ENCODE measurements at regions not wholly inside any gene's neighbourhood (a gene's known extent, or its start where the extent isn't known, plus 50 kb on each side); places are given as distances from the start of the nearest gene placed in this dataset.

DNA sequence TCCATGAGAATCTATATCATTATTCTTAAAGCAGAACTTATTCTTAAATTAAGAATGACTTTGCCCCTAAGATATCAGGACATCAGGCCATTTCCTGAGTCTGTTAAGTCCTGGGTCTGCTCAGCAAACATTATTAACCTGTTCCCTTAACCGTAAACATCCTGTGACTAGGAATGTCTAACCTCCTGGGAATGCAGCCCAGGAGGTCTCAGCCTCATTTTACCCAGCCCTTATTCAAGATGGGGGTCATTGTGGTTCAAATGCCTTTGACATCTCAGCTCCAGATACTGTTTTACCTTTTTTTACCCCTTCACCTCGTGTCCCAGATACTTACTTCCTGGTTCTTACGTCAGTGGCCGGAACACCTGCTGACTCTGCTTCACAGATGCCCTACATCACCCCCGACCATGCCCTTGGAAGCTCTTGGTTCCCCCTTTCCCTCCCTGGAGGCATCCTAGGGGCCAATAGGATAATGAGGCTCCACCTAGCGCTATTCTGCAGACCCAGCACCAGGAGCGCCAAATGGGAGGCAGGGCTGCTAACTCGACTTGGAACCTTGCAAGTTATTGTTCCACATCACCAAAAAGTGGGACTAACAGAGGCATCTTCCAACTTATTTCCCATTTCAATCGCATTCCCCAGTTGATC is 182.5 kb downstream of the MED10 start:
- Mint-ChIP-seq H3K4me1 (no peaks in the 10 kb centered on the region), H3K9me3 (peaks cover 0 to 2% of the 10 kb centered on the region in 2 donors), H3K4me3 (no peak overlapping the region), H3K27ac (no peak overlapping the region), H3K27me3 (ENCODE audit: low read depth in 2 of 2) (no peaks in the 10 kb centered on the region), H3K36me3 (no peaks in the 10 kb centered on the region)
- H3K4me1 ChIP-seq (ENCODE audit: control insufficient read depth, insufficient read depth, low read length): no peaks in the 10 kb centered on the region
- DNase-seq: no peak
- no peaks in the 10 kb centered on the region for H3K9me3 ChIP-seq (ENCODE audit: control insufficient read depth, insufficient read depth, low read length)
- ATAC-seq: no peak
- intact Hi-C loops (cut with micrococcal nuclease): no loop called here
- H3K27ac ChIP-seq (ENCODE audit: low read length): no peak overlapping the region
- WGBS (ENCODE audit: insufficient coverage): 79% methylated on average over 9 of the region's 9 CpGs
- TF ChIP-seq, protein P1, sequence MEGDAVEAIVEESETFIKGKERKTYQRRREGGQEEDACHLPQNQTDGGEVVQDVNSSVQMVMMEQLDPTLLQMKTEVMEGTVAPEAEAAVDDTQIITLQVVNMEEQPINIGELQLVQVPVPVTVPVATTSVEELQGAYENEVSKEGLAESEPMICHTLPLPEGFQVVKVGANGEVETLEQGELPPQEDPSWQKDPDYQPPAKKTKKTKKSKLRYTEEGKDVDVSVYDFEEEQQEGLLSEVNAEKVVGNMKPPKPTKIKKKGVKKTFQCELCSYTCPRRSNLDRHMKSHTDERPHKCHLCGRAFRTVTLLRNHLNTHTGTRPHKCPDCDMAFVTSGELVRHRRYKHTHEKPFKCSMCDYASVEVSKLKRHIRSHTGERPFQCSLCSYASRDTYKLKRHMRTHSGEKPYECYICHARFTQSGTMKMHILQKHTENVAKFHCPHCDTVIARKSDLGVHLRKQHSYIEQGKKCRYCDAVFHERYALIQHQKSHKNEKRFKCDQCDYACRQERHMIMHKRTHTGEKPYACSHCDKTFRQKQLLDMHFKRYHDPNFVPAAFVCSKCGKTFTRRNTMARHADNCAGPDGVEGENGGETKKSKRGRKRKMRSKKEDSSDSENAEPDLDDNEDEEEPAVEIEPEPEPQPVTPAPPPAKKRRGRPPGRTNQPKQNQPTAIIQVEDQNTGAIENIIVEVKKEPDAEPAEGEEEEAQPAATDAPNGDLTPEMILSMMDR (IDR thresholded peaks at IDR 0.05): no peak
- no peak overlapping the region for H3K4me3 ChIP-seq (ENCODE audit: low read length)
- no peaks in the 10 kb centered on the region for H3K27me3 ChIP-seq (ENCODE audit: control insufficient read depth, insufficient read depth, low read length)
- H3K36me3 ChIP-seq (ENCODE audit: control insufficient read depth, insufficient read depth, low read length): no peaks in the 10 kb centered on the region

DNA sequence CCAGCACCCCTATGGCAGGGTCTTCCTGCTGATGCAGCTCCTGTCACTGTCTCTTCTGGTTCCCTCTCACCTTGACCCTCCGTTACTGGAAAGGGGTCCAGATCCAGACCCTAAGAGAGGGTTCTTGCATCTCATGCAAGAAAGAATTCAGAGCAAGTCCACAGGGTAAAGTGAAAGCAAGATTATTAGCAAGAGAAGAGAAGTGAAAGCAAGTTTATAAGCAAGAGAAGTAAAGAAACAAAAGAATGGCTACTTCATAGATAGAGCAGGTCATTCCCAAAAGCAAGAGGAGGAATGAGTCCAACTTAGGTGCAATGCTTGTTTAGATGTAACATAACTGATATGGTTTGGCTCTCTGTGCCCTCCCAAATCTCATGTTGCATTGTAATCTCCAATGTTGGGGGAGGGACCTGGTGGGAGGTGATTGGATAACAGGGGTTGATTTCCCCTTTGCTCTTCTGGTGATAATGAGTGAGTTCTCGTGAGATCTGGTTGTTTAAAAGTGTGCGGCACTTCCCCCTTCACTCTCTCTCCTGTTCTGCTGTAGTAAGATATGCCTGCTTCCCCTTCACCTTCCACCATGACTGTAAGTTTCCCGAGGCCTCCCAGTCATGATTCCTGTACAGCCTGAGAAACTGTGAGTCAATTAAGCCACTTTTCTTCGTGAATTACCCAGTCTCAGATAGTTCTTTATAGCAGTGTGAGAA is 183.3 kb downstream of the MED10 start:
- no peak overlapping the region for H3K4me3 Mint-ChIP-seq
- H3K27me3 ChIP-seq (ENCODE audit: control insufficient read depth, insufficient read depth, low read length): no peaks in the 10 kb centered on the region
- DNase-seq (no peak), ATAC-seq (no peak)
- no peak overlapping the region for H3K27ac ChIP-seq (ENCODE audit: low read length)
- H3K4me3 ChIP-seq (ENCODE audit: low read length): no peak overlapping the region
- TF ChIP-seq, protein P1 (IDR thresholded peaks at IDR 0.05): no peak
- H3K27me3 Mint-ChIP-seq (ENCODE audit: low read depth in 2 of 2): no peaks in the 10 kb centered on the region
- no peaks in the 10 kb centered on the region for H3K4me1 ChIP-seq (ENCODE audit: control insufficient read depth, insufficient read depth, low read length)
- 58% methylated on average over 3 of the region's 5 CpGs for WGBS (ENCODE audit: insufficient coverage)
- no peaks in the 10 kb centered on the region for H3K9me3 ChIP-seq (ENCODE audit: control insufficient read depth, insufficient read depth, low read length)
- peaks cover 0 to 2% of the 10 kb centered on the region in 2 donors for H3K9me3 Mint-ChIP-seq
- H3K36me3 Mint-ChIP-seq: no peaks in the 10 kb centered on the region
- no peak overlapping the region for H3K27ac Mint-ChIP-seq
- intact Hi-C loops (cut with micrococcal nuclease): no loop called here
- no peaks in the 10 kb centered on the region for H3K36me3 ChIP-seq (ENCODE audit: control insufficient read depth, insufficient read depth, low read length)
- H3K4me1 Mint-ChIP-seq: no peaks in the 10 kb centered on the region

DNA sequence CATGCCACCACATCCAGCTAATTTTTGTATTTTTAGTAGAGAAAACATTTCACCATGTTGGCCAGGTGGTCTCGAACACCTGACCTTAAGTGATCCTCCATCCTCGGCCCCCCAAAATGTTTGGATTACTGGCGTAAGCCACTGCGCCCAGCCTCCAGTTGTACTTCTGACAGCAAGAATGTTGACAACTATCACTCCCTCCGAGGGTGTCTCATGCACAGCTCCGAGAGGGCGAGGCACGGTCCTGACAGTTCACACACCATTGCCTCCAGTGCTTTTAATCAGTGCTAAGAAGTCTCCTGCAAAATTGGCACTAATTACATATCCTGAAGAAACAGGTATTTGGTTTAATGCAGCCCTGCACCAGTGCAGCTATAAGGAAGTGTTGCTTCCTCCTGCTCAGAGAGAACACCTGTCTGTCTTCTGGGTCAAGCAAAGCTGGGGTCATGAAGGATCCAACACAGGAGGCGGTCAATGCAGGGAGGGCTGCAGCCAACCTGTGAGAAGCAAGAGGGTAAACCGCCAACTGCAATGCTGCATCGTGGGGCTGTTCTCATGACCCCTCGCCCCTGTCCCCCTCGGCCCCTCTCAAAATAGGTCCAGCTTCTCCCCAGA is 184.0 kb downstream of the MED10 start:
- Histone ChIP-seq H3K36me3 (ENCODE audit: control insufficient read depth, insufficient read depth, low read length) (no peaks in the 10 kb centered on the region), H3K27ac (ENCODE audit: low read length) (no peak overlapping the region), H3K9me3 (ENCODE audit: control insufficient read depth, insufficient read depth, low read length) (no peaks in the 10 kb centered on the region), H3K4me3 (ENCODE audit: low read length) (no peak overlapping the region), H3K4me1 (ENCODE audit: control insufficient read depth, insufficient read depth, low read length) (no peaks in the 10 kb centered on the region), H3K27me3 (ENCODE audit: control insufficient read depth, insufficient read depth, low read length) (no peaks in the 10 kb centered on the region)
- Mint-ChIP-seq H3K4me1 (no peaks in the 10 kb centered on the region), H3K27me3 (ENCODE audit: low read depth in 2 of 2) (no peaks in the 10 kb centered on the region), H3K27ac (no peak overlapping the region), H3K4me3 (no peak overlapping the region), H3K9me3 (peaks cover 0 to 2% of the 10 kb centered on the region in 2 donors), H3K36me3 (no peaks in the 10 kb centered on the region)
- TF ChIP-seq, protein P1 (IDR thresholded peaks at IDR 0.05): no peak
- no peak for ATAC-seq
- DNase-seq: no peak
- intact Hi-C loops (cut with micrococcal nuclease): no loop called here
- 92% methylated on average over 13 of the region's 13 CpGs for whole genome bisulfite sequencing (ENCODE audit: insufficient coverage)
